IPS-18a (cell line): ENCODE measurements at regions not wholly inside any gene's neighbourhood (a gene's known extent, or its start where the extent isn't known, plus 50 kb on each side); places are given as distances from the start of the nearest gene placed in this dataset.
"Not testable (repeated sequence)": the region's sequence is repeated elsewhere in the genome, so short reads cannot be mapped to it uniquely, and the experiment has no call there.

ENCODE experiments used
- H3K27ac ChIP-seq: one replicate; pipeline ENCODE4 v1.5.1; 2013; ENCODE audit warnings: low read length
- H3K27me3 ChIP-seq: one replicate; pipeline ENCODE4 v1.6.1; 2013; ENCODE audit warnings: mild to moderate bottlenecking, low read length; ENCODE audit not compliant: control insufficient read depth, insufficient read depth
- H3K36me3 ChIP-seq: one replicate; pipeline ENCODE4 v1.6.1; 2013; ENCODE audit warnings: low read depth, low read length; ENCODE audit not compliant: control insufficient read depth
- H3K4me1 ChIP-seq: one replicate; pipeline ENCODE4 v1.6.1; 2013; ENCODE audit warnings: low read depth, low read length; ENCODE audit not compliant: control insufficient read depth
- H3K4me3 ChIP-seq: one replicate; pipeline ENCODE4 v1.5.1; 2013; ENCODE audit warnings: low read length
- H3K9ac ChIP-seq: one replicate; pipeline ENCODE4 v1.6.1; 2013; ENCODE audit warnings: mild to moderate bottlenecking, low read length, moderate library complexity
- H3K9me3 ChIP-seq: one replicate; pipeline ENCODE4 v1.6.1; 2013; ENCODE audit warnings: low read depth, low read length; ENCODE audit not compliant: control insufficient read depth

- Histone ChIP-seq H3K27ac (no peak overlapping the region), H3K4me3 (no peak overlapping the region), H3K36me3 (no peaks in the 10 kb centered on the region), H3K9me3 (no peaks in the 10 kb centered on the region), H3K9ac (no peak overlapping the region), H3K4me1 (no peaks in the 10 kb centered on the region), H3K27me3 (no peaks in the 10 kb centered on the region)
Observed at GRCh38 chr10:109762555-109762954, 160.8 kb downstream of the XPNPEP1 start.

- not testable (repeated sequence) for H3K9ac ChIP-seq, H3K27ac ChIP-seq, H3K4me3 ChIP-seq, H3K4me1 ChIP-seq, H3K27me3 ChIP-seq, H3K9me3 ChIP-seq, H3K36me3 ChIP-seq
Observed at GRCh38 chr10:109757670-109758069, 165.6 kb downstream of the XPNPEP1 start.

- Histone ChIP-seq H3K27ac (no peak overlapping the region), H3K9me3 (no peaks in the 10 kb centered on the region), H3K27me3 (no peaks in the 10 kb centered on the region), H3K9ac (no peak overlapping the region), H3K4me3 (no peak overlapping the region), H3K4me1 (no peaks in the 10 kb centered on the region), H3K36me3 (no peaks in the 10 kb centered on the region)
Observed at GRCh38 chr10:109746861-109747260, 176.4 kb downstream of the XPNPEP1 start.

- H3K4me3 ChIP-seq: no peak overlapping the region
Observed at GRCh38 chr10:109744020-109744419, 179.3 kb downstream of the XPNPEP1 start.

GRCh38 chr10:109743574-109743973 is 179.7 kb downstream of the XPNPEP1 start:
- Histone ChIP-seq H3K9ac (no peak overlapping the region), H3K9me3 (no peaks in the 10 kb centered on the region), H3K4me1 (no peaks in the 10 kb centered on the region), H3K27ac (no peak overlapping the region), H3K27me3 (no peaks in the 10 kb centered on the region), H3K4me3 (no peak overlapping the region), H3K36me3 (no peaks in the 10 kb centered on the region)

More at GRCh38 chr10:109744020-109744419, 179.3 kb downstream of the XPNPEP1 start:
- no peak overlapping the region for H3K27ac ChIP-seq
- H3K27me3 ChIP-seq: no peaks in the 10 kb centered on the region
- H3K4me1 ChIP-seq: no peaks in the 10 kb centered on the region
- H3K9ac ChIP-seq: no peak overlapping the region
- no peaks in the 10 kb centered on the region for H3K36me3 ChIP-seq
- no peaks in the 10 kb centered on the region for H3K9me3 ChIP-seq

GRCh38 chr10:109743146-109743545 is 180.2 kb downstream of the XPNPEP1 start:
- no peak overlapping the region for H3K9ac ChIP-seq
- no peaks in the 10 kb centered on the region for H3K4me1 ChIP-seq
- H3K27ac ChIP-seq: no peak overlapping the region
- H3K27me3 ChIP-seq: no peaks in the 10 kb centered on the region
- H3K36me3 ChIP-seq: no peaks in the 10 kb centered on the region
- H3K9me3 ChIP-seq: no peaks in the 10 kb centered on the region
- H3K4me3 ChIP-seq: no peak overlapping the region

- no peak overlapping the region for H3K4me3 ChIP-seq
- H3K27me3 ChIP-seq: no peaks in the 10 kb centered on the region
- H3K36me3 ChIP-seq: no peaks in the 10 kb centered on the region
- no peak overlapping the region for H3K9ac ChIP-seq
- H3K9me3 ChIP-seq: no peaks in the 10 kb centered on the region
- no peaks in the 10 kb centered on the region for H3K4me1 ChIP-seq
- H3K27ac ChIP-seq: no peak overlapping the region
Observed at GRCh38 chr10:109741712-109742111, 181.6 kb downstream of the XPNPEP1 start.

GRCh38 chr10:109740436-109740835 is 182.9 kb downstream of the XPNPEP1 start:
- H3K9ac ChIP-seq: no peak overlapping the region
- H3K9me3 ChIP-seq: no peaks in the 10 kb centered on the region
- no peak overlapping the region for H3K4me3 ChIP-seq
- no peaks in the 10 kb centered on the region for H3K4me1 ChIP-seq
- H3K27ac ChIP-seq: no peak overlapping the region
- no peaks in the 10 kb centered on the region for H3K36me3 ChIP-seq
- H3K27me3 ChIP-seq: no peaks in the 10 kb centered on the region

GRCh38 chr10:109737626-109738025 is 185.7 kb downstream of the XPNPEP1 start:
- no peak overlapping the region for H3K9ac ChIP-seq
- H3K27me3 ChIP-seq: no peaks in the 10 kb centered on the region
- no peak overlapping the region for H3K27ac ChIP-seq
- H3K4me3 ChIP-seq: no peak overlapping the region
- no peaks in the 10 kb centered on the region for H3K4me1 ChIP-seq
- H3K9me3 ChIP-seq: no peaks in the 10 kb centered on the region
- H3K36me3 ChIP-seq: no peaks in the 10 kb centered on the region

- Histone ChIP-seq H3K36me3 (no peaks in the 10 kb centered on the region), H3K27me3 (no peaks in the 10 kb centered on the region), H3K9ac (no peak overlapping the region), H3K4me1 (no peaks in the 10 kb centered on the region), H3K9me3 (no peaks in the 10 kb centered on the region), H3K27ac (no peak overlapping the region), H3K4me3 (no peak overlapping the region)
Observed at GRCh38 chr10:109737009-109737408, 186.3 kb downstream of the XPNPEP1 start.

GRCh38 chr10:109735776-109736175 is 187.5 kb downstream of the XPNPEP1 start:
- no peak overlapping the region for H3K4me3 ChIP-seq
- H3K9ac ChIP-seq: no peak overlapping the region
- no peaks in the 10 kb centered on the region for H3K36me3 ChIP-seq
- no peaks in the 10 kb centered on the region for H3K4me1 ChIP-seq
- no peaks in the 10 kb centered on the region for H3K9me3 ChIP-seq
- no peak overlapping the region for H3K27ac ChIP-seq
- no peaks in the 10 kb centered on the region for H3K27me3 ChIP-seq

GRCh38 chr10:109732254-109732965 is 190.9 kb downstream of the XPNPEP1 start:
- no peak overlapping the region for H3K27ac ChIP-seq
- no peak overlapping the region for H3K4me3 ChIP-seq
- no peak overlapping the region for H3K9ac ChIP-seq

More at GRCh38 chr10:109732254-109732965, 190.9 kb downstream of the XPNPEP1 start:
- no peaks in the 10 kb centered on the region for H3K36me3 ChIP-seq
- no peaks in the 10 kb centered on the region for H3K9me3 ChIP-seq
- H3K4me1 ChIP-seq: no peaks in the 10 kb centered on the region
- H3K27me3 ChIP-seq: no peaks in the 10 kb centered on the region
